ENCODE measurements at regions not wholly inside any gene's neighbourhood (a gene's known extent, or its start where the extent isn't known, plus 50 kb on each side); places are given as distances from the start of the nearest gene placed in this dataset.

- H3K36me3 ChIP-seq, result no peaks in the 10 kb centered on the region
- H3K27me3 ChIP-seq, result no peaks in the 10 kb centered on the region
- 72 to 82% methylated on average over 5 of the region's 5 CpGs for WGBS, 2 donors
- intact Hi-C loops (cut with DNase I), result no loop called here
- no peaks in the 10 kb centered on the region for H3K4me1 ChIP-seq
- no peaks in the 10 kb centered on the region for H3K9me3 ChIP-seq
- no peak for TF ChIP-seq CTCF (IDR thresholded peaks at IDR 0.05)
- no peak for TF ChIP-seq POLR2A (IDR thresholded peaks at IDR 0.05)
- H3K4me3 ChIP-seq, result no peak overlapping the region
- DNase-seq, result no peak
- H3K27ac ChIP-seq, result no peak overlapping the region
These were observed 121.7 kb downstream of the EMX2 start for GRCh38 chr10:117664288-117664687.

DNA sequence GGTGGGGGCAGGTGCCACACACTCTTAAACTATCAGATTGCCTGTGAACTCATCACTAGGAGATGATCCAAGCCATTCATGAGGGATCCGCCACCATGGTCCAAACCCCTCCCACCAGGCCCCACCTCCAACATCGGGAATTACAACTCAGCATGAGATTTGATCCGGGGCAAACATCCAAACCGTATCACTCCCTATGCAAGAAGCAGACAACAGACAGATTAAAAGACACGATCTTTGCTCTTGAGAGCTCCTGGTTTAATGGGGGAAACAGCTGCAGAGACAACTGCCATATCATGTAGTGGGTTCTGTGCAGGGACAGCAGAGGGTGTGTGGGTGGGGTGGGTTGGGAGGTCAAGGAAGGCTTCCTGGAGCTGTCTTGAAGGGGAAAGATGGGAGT, 123.6 kb downstream of the EMX2 start:
- H3K27me3 ChIP-seq, result no peaks in the 10 kb centered on the region
- TF ChIP-seq CTCF (IDR thresholded peaks at IDR 0.05) (no peak), POLR2A (IDR thresholded peaks at IDR 0.05) (no peak)
- intact Hi-C loops (cut with DNase I), result no loop called here
- H3K27ac ChIP-seq, result no peak overlapping the region
- 26 to 38% methylated on average over 4 to 5 of the region's 5 CpGs for WGBS, 2 donors
- H3K9me3 ChIP-seq, result no peaks in the 10 kb centered on the region
- no peaks in the 10 kb centered on the region for H3K36me3 ChIP-seq
- H3K4me1 ChIP-seq, result no peaks in the 10 kb centered on the region
- DNase-seq, result no peak
- H3K4me3 ChIP-seq, result no peak overlapping the region

DNA sequence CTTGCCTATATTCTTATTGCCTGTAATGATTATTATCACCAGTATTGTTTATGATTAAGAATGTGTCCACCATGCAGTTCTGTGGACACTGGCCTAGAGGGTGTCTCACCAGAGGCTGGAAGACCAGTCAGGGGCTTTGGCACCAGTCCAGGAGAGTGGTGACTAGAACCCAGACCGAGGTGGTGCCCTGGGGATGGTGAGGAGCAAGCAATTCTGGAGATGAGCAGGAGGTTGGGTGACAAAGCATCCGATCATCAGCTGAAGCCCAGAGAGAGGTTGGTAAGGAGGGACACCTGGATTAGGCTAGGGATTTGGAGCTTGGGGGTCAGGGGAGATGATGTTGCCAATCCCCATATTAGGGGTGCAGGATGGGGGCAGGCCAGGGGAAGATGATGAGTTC, 124.4 kb downstream of the EMX2 start:
- Histone ChIP-seq H3K27ac (no peak overlapping the region), H3K27me3 (no peaks in the 10 kb centered on the region), H3K36me3 (no peaks in the 10 kb centered on the region), H3K4me3 (no peak overlapping the region), H3K9me3 (no peaks in the 10 kb centered on the region), H3K4me1 (no peaks in the 10 kb centered on the region)
- 67 to 73% methylated on average over 2 of the region's 2 CpGs for WGBS, 2 donors
- no peak for DNase-seq
- TF ChIP-seq POLR2A (IDR thresholded peaks at IDR 0.05) (no peak), CTCF (IDR thresholded peaks at IDR 0.05) (no peak)
- intact Hi-C loops (cut with DNase I), result no loop called here

DNA sequence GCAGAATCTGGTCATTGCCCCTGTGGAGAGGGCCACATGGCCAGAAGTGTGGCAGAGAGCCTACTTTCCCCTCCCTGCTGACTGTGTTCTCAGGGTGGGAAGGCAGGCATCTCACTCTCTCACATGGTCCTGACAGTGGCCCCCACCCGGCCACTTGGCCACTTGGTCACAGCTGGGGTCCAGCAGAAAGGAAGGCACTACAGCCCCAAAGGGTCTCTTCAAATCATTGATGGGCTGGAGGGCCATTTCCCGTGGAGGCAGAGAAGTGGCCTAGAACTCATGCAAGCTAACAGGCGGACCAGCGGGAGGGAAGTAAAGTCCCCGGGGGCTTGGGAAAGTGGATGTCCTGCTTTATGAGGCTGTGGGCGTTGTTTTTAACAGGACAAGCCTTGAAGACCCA, 125.3 kb downstream of the EMX2 start:
- intact Hi-C loops (cut with DNase I), result no loop called here
- Histone ChIP-seq H3K4me3 (no peak overlapping the region), H3K27ac (no peak overlapping the region), H3K27me3 (no peaks in the 10 kb centered on the region), H3K4me1 (no peaks in the 10 kb centered on the region), H3K36me3 (no peaks in the 10 kb centered on the region), H3K9me3 (no peaks in the 10 kb centered on the region)
- DNase-seq, result no peak
- TF ChIP-seq CTCF (IDR thresholded peaks at IDR 0.05), result no peak
- no peak for TF ChIP-seq POLR2A (IDR thresholded peaks at IDR 0.05)
- 94% methylated on average over 4 of the region's 6 CpGs; no CpG with 5 or more reads in 1 of the 2 donors for WGBS, 2 donors

GRCh38 chr10:117668327-117669008, 125.9 kb downstream of the EMX2 start:
- H3K9me3 ChIP-seq, result no peaks in the 10 kb centered on the region
- no peak overlapping the region for H3K27ac ChIP-seq
- no peak for DNase-seq
- no peaks in the 10 kb centered on the region for H3K27me3 ChIP-seq
- WGBS, 2 donors, result 40 to 67% methylated on average over 1 to 2 of the region's 2 CpGs
- intact Hi-C loops (cut with DNase I), result no loop called here
- no peak overlapping the region for H3K4me3 ChIP-seq
- no peaks in the 10 kb centered on the region for H3K36me3 ChIP-seq
- no peak for TF ChIP-seq CTCF (IDR thresholded peaks at IDR 0.05)
- TF ChIP-seq POLR2A (IDR thresholded peaks at IDR 0.05), result no peak
- H3K4me1 ChIP-seq, result no peaks in the 10 kb centered on the region

Data from esophagus squamous epithelium (tissue), 5 donors.